SU-DHL-6 (cell line): ENCODE measurements at regions not wholly inside any gene's neighbourhood (a gene's known extent, or its start where the extent isn't known, plus 50 kb on each side); places are given as distances from the start of the nearest gene placed in this dataset.

ENCODE experiments used
- H2AFZ ChIP-seq: fragments of 200-600 bp; sonication (generic); 2 replicates; pipeline ENCODE4 v1.6.1; 2014; ENCODE audit warnings: low read depth, mild to moderate bottlenecking, moderate library complexity, mixed read lengths, antibody characterized with exemption, low read length; ENCODE audit not compliant: severe bottlenecking
- H3F3A ChIP-seq: fragments of 200-600 bp; shearing (Covaris generic); 2 replicates; pipeline ENCODE4 v1.6.0; 2016; ENCODE audit warnings: antibody characterized with exemption, mild to moderate bottlenecking; ENCODE audit not compliant: insufficient read depth
- H3K27ac ChIP-seq: fragments of 200-600 bp; sonication (generic); 2 replicates; pipeline ENCODE4 v1.5.1; 2016; ENCODE audit warnings: low read depth, mild to moderate bottlenecking, low read length, moderate library complexity, mixed read lengths
- H3K27me3 ChIP-seq: fragments of 200-600 bp; sonication (generic), shearing (Covaris generic); 2 replicates; pipeline ENCODE4 v1.6.0; 2014; ENCODE audit warnings: mild to moderate bottlenecking, low read length
- H3K36me3 ChIP-seq: fragments of 200-600 bp; sonication (generic); 2 replicates; pipeline ENCODE4 v1.6.1; 2014; ENCODE audit warnings: mild to moderate bottlenecking, low read length, mixed read lengths
- H3K4me2 ChIP-seq: fragments of 300-600, 200-600 bp; shearing (Covaris generic), sonication (generic); 2 replicates; pipeline ENCODE4 v1.6.0; 2014; ENCODE audit warnings: low read length, low read depth, mild to moderate bottlenecking; ENCODE audit not compliant: poor library complexity, severe bottlenecking
- H3K4me3 ChIP-seq: fragments of 200-600 bp; sonication (generic); 2 replicates; pipeline ENCODE4 v1.5.1; 2014; ENCODE audit warnings: antibody characterized with exemption, low read length, mild to moderate bottlenecking, mixed read lengths; ENCODE audit not compliant: insufficient read depth, poor library complexity, severe bottlenecking
- H3K79me2 ChIP-seq: fragments of 200-600 bp; sonication (generic); 2 replicates; pipeline ENCODE4 v1.6.1; 2014; ENCODE audit warnings: mild to moderate bottlenecking, low read length, moderate library complexity; ENCODE audit not compliant: insufficient read depth
- H3K9ac ChIP-seq: fragments of 200-600 bp; sonication (generic); 2 replicates; pipeline ENCODE4 v1.7.0; 2014; ENCODE audit warnings: mild to moderate bottlenecking, low read length
- H3K9me2 ChIP-seq: fragments of 200-600 bp; sonication (generic); replicated peaks from 2 replicates; pipeline ENCODE4 v1.6.1; 2014; ENCODE audit warnings: low read length; ENCODE audit not compliant: insufficient read depth
- H3K9me3 ChIP-seq: fragments of 200-600 bp; sonication (generic); 2 replicates; pipeline ENCODE4 v1.6.1; 2014; ENCODE audit warnings: low read length, mixed read lengths; ENCODE audit not compliant: insufficient read depth
- H4K20me1 ChIP-seq: fragments of 200-600 bp; sonication (generic); 2 replicates; pipeline ENCODE4 v1.6.1; 2014; ENCODE audit warnings: low read depth, mild to moderate bottlenecking, antibody characterized with exemption, low read length, moderate library complexity, mixed read lengths
- CTCF ChIP-seq: fragments of 200-600 bp; sonication (generic); IDR thresholded peaks from one replicate; pipeline ENCODE4 v1.5.1; 2017; ENCODE audit warnings: antibody characterized with exemption, mild to moderate bottlenecking, low read length, moderate library complexity; ENCODE audit not compliant: insufficient read depth, poor library complexity, severe bottlenecking
- EZH2phosphoT487 ChIP-seq: fragments of 200-600 bp; sonication (generic), shearing (Covaris generic); conservative IDR thresholded peaks from 2 replicates; pipeline ENCODE4 v1.6.1; 2018; ENCODE audit warnings: mild to moderate bottlenecking, antibody characterized with exemption, low read length, moderate library complexity, mixed read lengths

GRCh38 chr11:116211147-116211546 is 561.6 kb downstream of the BUD13 start:
- H3K4me3 ChIP-seq: no peak overlapping the region
- no peaks in the 10 kb centered on the region for H3K36me3 ChIP-seq
- TF ChIP-seq EZH2phosphoT487 (no peak), CTCF (no peak)
- no peaks in the 10 kb centered on the region for H3K27me3 ChIP-seq
- no peak overlapping the region for H3K9ac ChIP-seq
- no peaks in the 10 kb centered on the region for H3K79me2 ChIP-seq
- no peaks in the 10 kb centered on the region for H4K20me1 ChIP-seq
- H3K9me3 ChIP-seq: no peaks in the 10 kb centered on the region
- no peak overlapping the region for H2AFZ ChIP-seq
- H3F3A ChIP-seq: no peaks in the 10 kb centered on the region
- H3K4me2 ChIP-seq: no peak overlapping the region
- H3K9me2 ChIP-seq: no peaks in the 10 kb centered on the region
- no peak overlapping the region for H3K27ac ChIP-seq

GRCh38 chr11:116210663-116211062 is 562.1 kb downstream of the BUD13 start:
- Histone ChIP-seq H3K4me3 (no peak overlapping the region), H3K36me3 (no peaks in the 10 kb centered on the region), H3K9ac (no peak overlapping the region), H3K9me3 (no peaks in the 10 kb centered on the region), H2AFZ (no peak overlapping the region), H3K4me2 (no peak overlapping the region), H3K79me2 (no peaks in the 10 kb centered on the region), H3F3A (no peaks in the 10 kb centered on the region), H4K20me1 (no peaks in the 10 kb centered on the region), H3K27ac (no peak overlapping the region), H3K9me2 (no peaks in the 10 kb centered on the region), H3K27me3 (no peaks in the 10 kb centered on the region)
- TF ChIP-seq CTCF (no peak), EZH2phosphoT487 (no peak)

GRCh38 chr11:116209255-116209654 is 563.5 kb downstream of the BUD13 start:
- no peaks in the 10 kb centered on the region for H3F3A ChIP-seq
- H3K9ac ChIP-seq: no peak overlapping the region
- H3K27ac ChIP-seq: no peak overlapping the region
- H3K9me3 ChIP-seq: no peaks in the 10 kb centered on the region
- H2AFZ ChIP-seq: no peak overlapping the region
- no peaks in the 10 kb centered on the region for H3K36me3 ChIP-seq
- H4K20me1 ChIP-seq: no peaks in the 10 kb centered on the region
- no peaks in the 10 kb centered on the region for H3K79me2 ChIP-seq
- no peaks in the 10 kb centered on the region for H3K9me2 ChIP-seq
- no peak overlapping the region for H3K4me3 ChIP-seq
- TF ChIP-seq CTCF (no peak), EZH2phosphoT487 (no peak)
- no peaks in the 10 kb centered on the region for H3K27me3 ChIP-seq
- H3K4me2 ChIP-seq: no peak overlapping the region
